Esophagus mucosa (tissue), 1 donor: ENCODE measurements at regions not wholly inside any gene's neighbourhood (a gene's known extent, or its start where the extent isn't known, plus 50 kb on each side); places are given as distances from the start of the nearest gene placed in this dataset.

Experiments used
- ATAC-seq: fragments of 200-7000 bp; cut with Tn5 transposase; one replicate; pipeline ENCODE4 v1.9.1; 2020
- donor health status: DM: yes; HTN: yes; CAD: no.

DNA sequence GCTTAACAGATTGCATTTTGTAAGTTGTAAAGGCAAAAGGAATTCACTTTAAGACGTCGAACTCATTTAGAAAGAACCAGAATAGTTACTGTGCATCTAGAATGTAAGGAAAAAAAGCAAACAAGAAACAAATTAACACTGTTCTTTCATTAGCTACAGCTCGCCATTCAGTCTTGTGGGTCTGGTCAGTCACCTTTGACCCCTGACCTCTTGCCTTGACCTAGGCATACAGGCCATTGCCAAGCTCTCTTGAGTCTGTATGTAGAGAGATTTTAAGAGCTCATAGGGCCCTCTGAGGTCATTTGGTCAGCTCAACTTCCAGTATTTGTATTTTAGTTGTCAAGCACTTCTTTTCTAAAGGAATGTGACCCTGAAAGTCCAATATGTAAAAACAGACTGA lies 318.7 kb downstream of the DHX35 start:
- ATAC-seq: no peak

DNA sequence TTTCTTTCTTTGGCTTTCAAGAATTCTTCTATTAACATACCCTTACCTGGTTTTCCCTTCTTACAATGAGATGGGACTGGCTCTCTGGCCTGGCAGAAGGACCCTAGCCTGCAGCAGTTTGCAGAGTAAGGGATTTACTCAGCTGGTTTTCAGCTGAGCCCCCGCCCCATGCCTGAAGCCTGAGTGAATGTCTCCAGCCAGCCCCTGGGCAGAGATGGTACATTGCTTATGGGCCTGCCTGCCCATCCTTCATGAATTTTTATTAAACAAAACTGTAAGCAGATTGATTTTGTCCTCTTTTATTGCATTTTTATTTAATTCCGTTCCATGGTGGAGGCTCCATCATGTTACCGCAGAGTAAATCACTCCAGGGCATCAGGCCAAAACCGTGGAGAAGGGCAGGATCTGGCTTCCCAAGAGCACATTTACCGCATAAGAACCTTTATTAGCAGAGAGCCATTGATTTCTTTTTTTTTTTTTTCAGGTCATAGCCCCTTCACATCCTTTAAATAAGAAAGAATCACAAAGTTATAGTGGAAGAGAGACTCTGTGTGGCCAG lies 316.2 kb downstream of the DHX35 start:
- no peak for ATAC-seq

DNA sequence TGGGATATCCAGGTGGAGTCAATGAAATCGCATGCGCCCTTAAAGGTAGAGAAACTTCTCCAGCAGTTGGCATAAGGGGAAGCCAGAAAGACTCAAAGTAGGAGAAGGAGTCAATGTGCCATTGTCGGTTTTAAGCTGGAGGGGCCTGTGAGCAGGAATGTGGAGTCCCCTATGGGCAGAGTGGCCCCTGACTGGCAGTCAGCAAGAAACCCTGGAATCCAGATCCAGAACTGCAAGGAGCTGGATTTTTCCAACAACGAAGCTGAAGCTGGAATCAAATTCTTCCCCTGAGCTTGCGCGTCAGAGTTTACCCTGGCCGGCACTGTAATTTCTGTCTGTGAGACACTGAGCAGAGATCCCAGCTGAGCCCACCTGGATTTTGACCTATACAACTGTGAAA lies 315.0 kb downstream of the DHX35 start:
- ATAC-seq: no peak

DNA sequence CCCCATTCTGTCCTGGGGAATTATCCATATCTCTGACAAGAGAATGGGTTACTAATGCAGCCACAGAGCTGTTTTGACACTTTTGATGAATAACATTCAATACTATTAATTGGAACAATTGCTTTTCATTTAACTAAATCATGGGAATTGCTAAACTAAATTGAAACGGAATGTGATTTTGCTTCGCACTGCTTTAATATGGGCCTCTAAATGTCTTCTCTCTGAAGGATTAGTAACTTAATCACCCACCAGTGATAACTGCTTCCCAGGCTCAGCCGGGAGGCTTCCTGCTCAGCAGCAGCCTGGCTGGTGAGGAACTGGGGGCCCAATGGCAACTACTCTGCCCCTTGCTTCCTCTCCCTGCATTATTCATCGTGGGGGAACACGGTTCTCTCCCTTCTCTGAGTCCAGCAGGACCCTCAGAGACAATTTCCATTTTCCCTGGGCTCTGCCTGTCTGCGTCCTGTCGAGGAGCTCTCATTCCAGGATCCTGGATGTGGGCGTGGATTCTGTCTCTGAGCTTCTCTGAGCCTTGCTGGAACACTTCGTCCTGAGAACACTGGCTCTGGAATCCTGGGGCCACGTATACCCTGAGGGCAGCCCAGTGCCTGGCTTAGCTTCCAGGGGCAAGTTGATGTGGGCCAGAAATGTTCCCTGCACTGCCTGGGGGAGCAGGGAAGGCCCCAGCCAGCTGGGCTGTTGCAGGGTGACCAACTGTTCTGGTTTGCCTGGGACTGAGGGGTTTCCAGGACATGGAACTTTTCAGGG lies 308.9 kb downstream of the DHX35 start:
- no peak for ATAC-seq

DNA sequence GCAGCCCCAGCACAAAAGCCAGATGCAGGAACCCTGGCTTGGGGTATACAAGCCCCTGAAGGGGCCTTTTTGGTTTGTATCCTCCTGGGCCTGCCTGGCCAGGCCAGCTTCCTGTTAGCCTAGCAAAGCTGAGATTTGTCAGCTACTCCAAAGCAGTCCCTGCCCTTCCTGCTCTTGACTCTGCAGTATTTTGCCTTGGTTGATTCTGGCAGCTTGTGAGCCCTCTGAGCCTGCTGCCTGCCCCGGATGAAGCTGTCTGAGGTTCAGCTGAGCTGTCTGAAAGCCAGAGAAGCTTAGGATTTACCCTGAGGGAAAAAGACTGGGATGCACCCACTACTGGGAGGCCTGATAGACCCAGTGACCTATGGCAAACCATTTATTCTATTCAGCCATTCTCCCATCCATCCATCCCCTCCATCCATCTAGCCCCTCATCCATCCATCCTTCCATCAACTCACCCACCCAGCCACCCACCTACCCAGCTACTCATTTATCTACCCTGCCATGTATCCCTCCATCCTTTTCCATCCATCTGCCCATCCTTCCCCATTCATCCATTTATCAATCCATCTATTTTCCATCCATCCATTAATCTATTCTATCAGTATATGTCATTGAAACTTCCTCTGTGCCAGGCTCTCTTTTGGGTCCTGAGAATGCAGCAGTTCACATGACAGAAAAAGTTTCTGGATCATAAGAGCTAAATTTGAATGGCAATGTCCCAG lies 307.5 kb downstream of the DHX35 start:
- ATAC-seq: no peak

DNA sequence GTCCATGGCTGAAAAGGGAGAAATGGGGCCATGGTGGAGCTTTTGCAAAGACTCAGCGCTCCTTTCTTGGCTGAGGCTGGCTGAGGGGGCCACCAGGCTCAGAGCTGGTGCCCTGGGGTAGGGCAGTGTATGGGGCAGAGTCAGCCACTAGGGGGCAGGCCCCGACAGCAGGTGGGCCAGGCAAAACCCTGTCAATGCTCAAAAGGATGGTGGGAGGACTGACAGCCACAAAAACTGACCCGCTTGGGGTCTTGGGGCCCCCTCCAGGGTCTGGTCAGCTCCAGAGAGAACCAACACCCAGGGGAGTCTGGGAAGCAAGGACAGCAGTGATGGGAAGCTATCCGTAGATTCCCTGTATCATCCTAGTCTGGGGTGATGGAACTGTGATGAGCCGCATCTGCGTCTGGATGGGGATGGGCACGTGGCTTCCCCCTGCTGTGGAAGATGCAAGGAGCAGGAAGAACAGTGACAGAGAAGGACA lies 306.9 kb downstream of the DHX35 start:
- peak; percentile 64 for ATAC-seq

DNA sequence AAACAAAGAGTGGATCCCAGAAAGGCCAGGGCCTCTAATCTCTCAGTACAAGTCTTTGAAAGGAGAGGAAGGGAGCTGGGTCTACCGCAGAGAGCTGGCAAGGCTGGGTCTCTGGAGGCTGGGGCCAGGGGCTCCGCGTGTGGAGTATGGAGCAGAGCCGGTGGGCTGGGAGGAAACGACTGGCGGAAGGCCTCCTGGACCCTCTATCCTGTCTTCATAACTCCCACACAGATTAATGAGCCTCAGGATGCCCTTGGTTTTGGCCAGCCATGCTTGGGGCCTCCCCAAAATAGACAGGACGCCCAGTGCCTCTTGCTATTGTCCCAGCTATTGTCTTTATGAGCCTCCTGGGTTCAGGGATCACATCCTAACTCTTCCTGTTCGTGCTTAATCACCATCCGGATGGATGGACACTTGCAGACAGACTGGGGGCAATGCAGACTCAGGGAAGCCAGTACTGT lies 306.4 kb downstream of the DHX35 start:
- no peak for ATAC-seq

DNA sequence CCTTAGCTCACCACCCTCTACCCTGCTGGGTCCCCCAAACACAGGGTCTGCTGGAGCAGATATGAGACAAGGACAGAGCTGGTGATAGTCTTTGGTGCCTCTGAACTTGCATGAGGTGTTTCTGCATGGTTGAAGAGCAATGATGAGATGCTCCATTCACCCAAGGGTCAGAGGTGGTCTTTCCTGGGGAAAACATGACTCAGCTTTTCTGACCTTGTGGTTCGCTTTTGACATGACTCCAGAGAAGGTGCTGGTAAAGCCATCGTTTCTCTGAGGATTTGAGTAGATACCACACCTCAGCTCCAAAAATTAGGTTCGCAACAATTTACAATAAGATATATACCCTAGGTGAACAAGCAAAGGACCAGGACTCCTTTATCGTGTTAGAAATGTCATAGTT lies 304.8 kb downstream of the DHX35 start:
- no peak for ATAC-seq

DNA sequence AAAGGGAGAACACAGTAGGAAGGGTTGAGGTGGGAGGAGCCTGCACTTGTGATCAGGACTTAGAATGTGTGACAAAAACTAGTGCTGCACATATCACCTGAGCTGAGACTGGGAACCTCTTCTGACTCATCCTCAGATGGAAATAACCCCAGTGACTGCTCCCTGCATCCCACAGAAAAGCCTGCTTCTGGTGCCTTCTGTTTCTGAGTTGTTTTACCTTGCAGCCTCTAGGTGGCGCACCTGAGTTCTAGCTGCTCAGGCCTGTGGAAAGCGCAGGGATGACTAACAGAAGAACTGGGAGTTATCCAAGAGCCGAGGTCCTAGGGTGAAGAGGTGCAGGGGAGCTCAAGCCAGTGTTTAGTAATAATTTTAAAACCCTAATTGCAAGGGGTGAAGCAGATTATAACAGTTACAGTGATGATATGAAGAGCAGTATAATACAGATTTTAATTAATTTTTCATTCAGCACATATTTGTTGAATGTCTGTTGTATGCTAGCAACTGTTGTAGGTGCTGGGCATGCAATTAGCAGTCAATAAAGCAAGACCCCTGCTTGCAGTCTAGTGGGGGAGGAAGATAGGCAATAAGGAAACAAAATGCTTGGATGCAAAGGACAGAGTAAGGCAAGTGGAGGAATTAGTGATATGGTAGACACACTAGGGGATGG lies 302.5 kb downstream of the DHX35 start:
- ATAC-seq: peak; percentile 86

DNA sequence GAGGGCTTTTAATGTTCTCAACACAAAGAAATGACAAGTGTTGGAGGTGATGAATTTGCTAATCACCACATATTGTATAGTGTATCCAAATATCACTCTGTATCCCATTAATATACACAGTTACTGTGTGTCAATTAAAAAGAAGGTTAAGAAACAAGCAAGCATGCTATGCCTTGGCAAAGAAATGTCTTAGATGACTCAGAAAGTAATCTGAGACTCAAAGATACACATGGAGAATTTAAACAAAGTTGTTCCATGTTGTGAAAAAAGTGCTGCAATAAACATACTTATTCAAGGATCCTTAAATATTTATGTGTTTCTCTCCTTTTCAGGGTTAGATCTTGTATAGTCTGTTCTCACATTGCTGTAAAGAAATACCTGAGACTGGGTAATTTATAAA lies 300.9 kb downstream of the DHX35 start:
- ATAC-seq: no peak

DNA sequence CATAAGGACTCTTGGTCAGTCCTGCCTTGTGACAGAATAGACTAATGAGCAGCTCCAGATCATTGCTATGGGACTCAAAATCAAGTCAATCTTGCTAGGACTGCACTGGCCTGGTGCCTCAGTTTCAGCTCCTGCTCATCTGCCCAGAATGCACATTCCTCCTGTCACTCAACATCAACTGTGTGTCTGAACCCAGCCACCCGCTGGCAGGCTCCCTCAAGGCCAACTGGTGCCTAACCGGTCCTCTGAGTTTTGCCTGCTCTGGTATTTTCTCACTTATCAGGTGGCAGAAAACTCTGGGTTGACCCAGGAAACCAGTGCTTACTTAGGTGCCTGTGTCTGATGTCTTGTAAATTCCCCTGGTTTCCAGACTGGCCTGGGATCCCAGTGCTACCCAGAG lies 297.7 kb downstream of the DHX35 start:
- no peak for ATAC-seq

DNA sequence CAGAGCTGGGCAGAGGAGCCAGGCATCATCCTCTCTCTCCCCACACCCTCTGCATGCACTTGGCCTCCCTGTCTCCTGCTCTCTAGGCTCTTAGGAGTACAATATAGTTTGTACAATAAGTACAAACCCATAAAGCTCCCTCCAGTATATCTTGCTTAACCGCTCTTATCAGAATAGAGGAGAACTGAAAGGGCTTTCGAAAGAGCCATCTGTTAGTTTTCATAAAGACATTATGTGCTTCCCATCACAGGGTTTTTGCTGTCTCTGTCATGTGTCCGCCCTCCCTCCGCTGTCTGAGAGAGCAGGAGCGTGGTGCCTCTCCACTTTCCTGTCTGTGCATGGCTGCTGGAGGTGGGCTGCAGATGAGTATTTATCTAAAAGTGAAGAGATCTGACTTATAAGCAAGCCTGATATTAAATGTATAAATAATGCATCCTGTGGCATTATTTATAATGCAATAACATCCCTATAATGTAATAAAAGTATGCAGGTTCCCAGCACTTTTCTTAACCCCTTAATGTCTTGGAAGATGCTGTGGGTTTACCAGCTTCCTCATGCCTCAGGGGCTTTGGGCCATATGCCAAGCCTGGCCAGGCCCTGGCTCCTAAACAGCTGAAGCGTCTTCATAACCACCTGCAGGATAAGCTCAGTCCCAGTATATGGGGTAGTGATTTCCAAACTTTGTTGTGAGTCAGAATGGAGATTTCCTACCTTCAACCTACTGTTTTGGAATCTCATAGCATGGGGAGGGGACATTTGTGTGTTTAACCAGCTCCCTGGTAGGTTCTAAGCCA lies 297.1 kb downstream of the DHX35 start:
- no peak for ATAC-seq

DNA sequence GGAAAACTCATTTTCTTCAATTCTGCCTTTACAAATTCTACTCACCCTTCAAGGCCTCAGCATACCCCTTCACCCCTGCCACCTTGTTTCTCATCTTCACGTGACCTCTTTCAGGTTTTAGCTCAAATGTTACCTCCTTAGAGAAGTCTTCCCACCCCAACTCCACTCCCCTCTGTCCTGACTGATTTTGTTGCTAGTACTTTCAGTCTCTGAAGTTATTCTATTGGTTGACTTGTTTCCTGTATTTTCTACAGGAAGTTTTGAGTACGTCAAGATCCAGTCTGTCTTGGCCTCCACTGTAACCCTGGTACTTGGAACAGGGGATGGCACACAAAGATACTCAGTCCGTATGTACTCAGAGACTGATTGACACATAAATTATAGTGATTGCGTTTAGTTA lies 296.1 kb downstream of the DHX35 start:
- no peak for ATAC-seq

DNA sequence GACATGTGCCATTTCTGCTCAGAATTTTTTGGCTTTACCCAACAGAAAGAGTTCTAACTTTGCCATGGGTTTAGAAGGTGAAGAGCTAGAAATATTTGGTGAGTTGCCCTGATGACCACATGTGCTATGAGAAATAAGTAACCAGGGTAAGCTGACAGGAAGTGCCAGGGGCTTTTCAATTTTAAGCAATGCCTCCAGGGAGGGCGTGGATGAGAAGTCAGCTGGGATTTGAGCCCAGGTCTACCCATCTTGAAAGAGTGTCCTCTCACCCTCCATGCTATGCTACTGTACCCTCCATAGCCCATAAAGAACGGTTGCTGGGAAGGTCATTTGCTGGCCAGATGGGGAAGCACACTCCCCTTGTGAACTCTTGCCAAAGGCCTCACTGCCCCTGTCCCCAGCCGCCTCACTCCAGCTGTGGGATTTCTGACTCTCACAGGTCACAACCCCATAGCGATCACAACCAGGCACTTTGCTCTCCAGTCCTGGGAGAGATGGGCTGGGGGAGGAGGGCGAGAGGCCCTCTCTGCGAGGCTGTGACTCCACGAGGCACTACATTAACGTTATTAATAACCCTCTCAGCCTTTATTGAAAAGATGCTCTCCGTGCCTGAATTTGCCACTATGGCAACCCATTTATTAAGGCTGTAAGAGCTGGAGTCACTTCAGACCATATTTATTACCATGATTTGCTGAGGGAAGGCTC lies 291.1 kb downstream of the DHX35 start:
- ATAC-seq: no peak

DNA sequence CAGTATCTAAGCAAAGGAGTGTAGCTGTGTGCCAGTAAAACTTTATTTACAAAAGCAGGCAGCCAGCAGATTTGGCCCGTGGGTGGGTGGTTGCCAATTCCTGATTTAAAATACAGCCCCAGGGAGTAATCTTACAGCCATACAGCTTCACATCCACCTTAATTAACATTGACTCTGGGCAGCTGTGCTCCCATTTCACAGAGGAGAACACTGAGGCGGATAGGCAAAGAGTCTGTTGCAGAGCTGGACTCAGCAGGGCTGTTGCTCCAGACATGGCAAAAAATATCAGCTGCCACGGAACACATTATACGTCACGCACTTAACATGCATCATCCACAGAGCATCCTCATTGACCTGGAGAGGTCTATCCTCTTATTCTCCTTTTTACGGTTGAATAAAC lies 289.9 kb downstream of the DHX35 start:
- no peak for ATAC-seq

DNA sequence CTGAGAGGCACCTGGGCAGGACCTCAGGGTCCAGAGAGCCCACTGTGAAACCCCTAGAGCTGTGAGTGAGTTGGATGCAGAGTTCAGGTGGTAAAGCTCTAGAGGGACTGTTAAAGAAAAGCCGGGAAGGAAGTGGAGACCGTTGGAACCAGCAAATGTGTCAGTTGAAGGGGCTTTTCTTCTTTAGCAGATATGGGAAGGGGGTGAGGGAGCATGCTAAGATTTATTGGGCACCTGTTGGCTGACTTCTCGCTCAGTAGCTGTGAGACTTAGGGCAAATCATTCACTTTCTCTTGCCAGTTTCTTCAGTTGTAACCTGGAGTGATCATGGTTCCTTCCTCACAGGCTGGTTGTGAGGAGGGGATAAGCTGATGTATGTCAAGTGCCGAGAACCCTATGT lies 287.7 kb downstream of the DHX35 start:
- no peak for ATAC-seq

DNA sequence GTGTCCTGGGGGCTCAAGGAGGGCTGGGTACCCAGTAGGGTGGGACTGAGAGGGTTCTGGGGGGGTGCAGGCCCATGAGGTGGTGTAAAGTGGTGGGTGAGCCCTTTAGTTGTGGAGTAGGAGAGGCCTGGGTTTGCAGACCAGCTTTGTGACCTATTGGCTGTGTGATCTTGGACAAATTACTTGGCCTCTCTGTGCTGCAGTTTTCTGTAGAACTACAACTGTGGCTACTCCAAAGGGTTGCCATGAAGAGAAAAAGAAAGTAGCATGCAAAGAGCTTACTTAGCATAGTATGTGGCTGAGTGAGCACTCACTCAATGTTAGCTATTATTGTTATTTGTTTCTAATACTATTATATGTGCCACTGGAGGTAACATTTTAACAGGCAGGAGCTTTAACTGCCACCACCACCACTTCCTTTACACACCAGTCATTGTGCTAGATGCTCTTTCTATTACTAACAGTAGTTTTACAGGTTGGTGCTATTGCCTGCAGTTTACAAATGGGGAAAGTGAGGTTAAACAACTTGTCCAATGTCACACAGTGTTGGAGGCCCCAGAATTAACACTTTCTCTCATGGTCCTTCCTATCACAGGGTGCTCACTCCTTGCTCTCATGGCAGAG lies 286.8 kb downstream of the DHX35 start:
- ATAC-seq: no peak

DNA sequence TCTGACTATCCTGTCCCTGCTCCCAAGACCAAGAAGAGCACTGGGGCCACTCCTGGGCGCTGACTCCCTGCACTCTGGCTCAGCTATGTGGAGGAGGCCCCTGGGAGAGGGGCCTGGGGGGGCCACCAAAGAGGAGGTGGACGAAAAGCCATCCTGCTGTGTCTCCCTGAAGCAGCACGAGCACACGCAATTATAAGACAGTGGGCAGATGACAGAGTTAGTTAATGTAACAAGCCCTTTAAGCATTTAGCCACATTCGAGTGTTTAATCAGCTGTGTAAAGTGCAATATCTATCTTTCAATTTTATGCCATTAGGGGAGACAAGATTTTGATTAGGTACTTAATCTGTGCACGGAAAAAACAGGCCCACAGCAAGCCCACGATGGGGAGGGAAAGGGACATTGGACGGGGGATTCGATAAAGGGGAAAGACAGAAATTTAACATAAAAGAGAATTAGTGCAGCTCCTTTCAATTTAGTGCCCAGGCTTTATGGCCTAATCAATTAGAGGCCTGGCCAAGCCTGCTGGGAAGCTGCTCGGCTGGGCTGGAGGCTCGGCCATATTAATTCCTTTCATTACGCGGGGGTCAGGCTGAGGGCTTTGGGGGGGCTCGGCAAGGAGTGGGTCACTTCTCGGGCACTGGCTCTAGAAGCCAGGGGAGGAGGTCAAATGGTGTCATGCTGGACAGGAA lies 286.2 kb downstream of the DHX35 start:
- no peak for ATAC-seq

DNA sequence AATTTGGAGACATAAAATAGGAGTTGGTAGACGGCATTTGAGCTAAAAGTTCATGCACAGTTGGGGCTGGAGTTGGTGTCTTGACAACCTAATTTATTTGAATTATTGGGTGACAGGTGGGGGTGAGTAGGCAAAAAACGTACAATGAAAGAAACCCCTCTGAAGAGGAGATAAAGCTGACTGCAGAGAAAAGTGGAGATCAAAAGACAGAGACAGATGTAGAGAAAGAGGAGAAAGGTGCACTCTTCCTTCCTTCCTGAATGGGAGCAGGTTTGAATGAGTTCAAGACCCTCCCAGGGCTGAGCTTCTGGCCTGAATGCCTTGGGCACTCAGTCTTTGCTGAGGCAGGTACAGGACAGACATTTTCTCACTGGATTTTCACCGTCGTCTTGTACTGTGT lies 284.3 kb downstream of the DHX35 start:
- no peak for ATAC-seq

DNA sequence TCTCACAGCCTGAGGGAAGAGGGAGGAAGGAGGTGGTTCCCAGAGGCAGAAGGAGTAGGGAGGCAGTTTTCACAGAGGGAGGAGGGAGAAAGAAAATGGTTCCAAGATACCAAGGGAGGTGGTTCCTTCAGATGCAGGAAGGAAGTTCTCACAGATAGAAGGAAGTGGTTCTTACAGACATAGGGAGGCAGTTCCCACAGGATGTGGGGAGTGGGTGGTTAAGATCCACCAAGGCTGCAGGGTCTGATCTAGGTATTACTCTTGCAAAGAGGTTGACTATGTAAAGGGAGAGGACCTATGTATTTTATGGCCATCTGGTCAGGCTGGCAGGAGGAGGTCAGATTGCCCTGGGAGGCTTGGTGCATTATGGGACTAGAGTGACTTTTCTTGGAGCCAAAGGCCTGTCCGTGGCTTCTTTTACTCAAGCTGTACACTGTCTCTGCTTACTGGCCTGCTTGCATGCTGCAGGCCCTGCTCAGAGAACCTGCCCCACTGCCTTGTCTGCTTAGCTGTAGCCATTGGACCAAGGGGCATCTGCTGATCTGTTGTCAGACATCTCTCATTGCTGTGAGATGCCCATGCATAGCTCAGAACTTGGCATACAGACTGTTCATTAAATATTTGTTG lies 283.7 kb downstream of the DHX35 start:
- no peak for ATAC-seq
